Kidney tubule cell (primary cell): ENCODE measurements at regions not wholly inside any gene's neighbourhood (a gene's known extent, or its start where the extent isn't known, plus 50 kb on each side); places are given as distances from the start of the nearest gene placed in this dataset.

Experiments used
- DNase-seq: peaks from one replicate; pipeline ENCODE4 v3.0.0-alpha.2; 2018; ENCODE audit warnings: low spot score

DNA sequence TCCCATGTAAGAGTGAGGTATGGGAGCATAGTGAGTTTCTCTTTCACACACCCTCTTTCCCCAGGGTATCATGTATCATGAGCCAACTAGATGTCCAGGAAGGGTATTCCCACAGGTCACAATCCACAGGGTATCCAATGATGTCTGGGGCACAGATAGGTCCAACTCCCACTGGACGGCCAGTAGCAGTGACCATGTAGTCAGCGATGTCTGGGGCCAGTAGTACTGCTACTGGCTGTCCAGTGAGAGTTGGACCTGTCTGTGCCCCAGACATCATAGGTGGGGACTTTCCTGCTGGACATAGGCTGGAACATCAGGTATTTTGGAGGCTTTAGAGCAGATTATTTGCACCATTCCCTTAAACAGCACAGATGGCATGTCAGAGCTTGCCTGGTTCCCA lies 352.6 kb upstream of the SGCD start:
- DNase-seq, result no peak

DNA sequence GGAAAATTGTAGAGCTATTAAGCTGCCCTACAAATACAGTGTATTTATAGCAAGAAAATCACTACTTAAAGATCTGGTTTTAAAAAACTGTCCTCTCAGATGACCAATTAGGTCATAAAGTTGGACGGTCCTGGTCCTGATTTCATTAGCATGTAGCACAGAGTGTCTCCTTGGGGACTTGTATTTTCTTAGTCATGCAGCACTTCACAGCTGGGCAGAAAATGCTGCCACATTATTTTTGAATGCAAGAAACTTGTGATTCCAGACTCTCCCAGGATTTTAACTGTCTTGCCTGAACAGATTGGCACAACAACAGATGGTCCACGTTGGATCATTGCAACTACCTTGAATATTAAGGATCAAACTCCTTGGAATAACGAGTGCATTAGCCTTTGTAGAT lies 348.1 kb upstream of the SGCD start:
- DNase-seq, result no peak

DNA sequence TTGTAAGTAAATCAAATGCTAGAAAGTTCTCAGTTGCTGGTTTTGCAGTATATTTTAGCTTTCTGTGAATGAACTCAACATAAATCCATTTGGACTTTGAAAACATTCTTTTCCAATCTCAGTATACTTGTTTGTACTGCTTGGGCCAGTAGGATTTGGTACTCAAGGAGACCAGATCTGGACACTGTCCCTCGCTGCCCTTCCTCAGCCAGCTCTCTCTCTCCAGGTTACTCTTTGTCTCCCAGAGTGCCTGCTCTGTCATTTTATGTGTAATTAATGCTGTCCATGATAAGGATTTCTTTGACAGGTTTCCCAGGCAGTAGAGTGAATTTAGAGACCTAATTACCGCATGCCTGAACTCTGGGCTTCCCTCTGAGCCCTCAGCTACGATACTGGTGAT lies 344.6 kb upstream of the SGCD start:
- no peak for DNase-seq

DNA sequence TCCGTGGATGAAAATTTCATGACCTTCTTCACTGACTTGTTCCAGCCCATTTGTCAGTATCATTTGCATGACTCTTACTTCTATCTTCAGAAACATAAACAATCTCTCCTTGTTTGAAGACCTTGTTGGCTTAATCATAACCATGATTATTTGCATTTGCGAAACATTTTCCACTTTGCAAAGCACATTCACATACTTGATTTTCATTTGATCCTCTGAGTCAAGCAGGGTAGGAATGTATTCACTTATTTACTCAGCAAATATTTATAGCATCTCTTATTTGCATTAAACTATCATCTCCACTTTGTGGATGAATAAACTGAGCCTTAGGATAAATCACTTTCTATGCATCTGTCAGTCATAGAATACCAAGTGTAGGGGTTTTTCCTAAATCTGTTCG lies 343.0 kb upstream of the SGCD start:
- DNase-seq, result no peak

DNA sequence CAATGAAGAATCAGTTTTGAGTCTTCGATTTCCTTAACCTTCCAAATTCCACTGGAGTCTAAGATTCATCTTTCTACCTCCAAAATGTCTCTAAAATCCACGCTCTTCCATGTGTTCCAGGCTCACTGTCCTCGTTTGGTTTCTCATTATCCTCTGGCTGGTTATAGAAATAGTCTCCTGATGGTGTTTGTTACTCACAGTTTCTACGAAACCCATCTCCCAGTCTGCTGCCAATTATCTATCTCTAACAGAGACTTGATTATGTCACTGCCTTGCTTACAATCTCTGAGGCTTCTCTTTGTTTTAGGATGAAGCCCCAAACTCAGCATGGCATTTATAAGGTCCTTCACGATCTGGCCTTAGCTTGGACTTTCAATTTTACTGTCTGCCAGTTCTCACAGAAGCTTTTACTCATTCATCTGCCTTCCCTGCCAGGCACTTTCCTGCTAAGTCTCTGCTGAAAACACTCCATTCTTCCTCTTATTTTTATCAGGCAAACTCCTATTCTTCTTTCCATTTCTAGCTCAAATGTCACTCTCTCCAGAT lies 339.6 kb upstream of the SGCD start:
- no peak for DNase-seq

DNA sequence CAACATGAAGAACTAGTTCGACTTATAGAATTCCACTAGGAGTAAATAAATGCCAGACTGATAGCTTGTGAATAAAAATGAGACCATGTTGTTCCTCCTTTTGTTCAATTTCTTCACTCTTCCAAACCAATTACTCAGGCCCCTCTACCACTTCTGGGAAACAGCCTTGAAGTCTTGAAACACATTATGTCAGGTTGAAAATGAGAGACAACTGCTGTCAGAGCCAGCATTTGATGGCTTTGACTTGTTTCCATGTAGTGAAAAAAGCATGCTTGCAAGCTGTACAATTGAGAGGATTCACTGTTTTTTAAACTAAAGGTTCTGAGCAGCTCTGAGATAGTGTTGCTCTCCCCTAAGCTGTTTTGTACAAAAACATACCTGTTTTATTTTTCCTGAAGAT lies 337.1 kb upstream of the SGCD start:
- DNase-seq, result no peak

DNA sequence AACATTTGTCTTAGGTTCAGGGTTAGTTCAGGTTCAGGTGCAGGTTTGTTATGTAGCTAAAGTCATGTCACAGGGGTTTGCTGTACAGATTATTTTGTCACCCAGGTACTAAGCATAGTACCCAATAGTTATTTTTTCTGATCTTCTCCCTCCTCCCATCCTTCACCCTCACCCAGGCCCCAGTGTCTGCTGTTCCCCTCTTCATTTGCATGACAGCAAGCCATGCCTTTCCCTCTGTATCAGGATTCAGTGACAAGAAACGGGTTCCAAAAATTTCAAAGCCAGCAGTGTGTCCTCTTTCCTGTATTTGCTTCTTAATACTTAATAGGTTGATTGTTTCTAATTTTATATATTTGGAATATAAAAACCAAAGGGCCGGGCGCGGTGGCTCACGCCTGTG lies 330.8 kb upstream of the SGCD start:
- no peak for DNase-seq

DNA sequence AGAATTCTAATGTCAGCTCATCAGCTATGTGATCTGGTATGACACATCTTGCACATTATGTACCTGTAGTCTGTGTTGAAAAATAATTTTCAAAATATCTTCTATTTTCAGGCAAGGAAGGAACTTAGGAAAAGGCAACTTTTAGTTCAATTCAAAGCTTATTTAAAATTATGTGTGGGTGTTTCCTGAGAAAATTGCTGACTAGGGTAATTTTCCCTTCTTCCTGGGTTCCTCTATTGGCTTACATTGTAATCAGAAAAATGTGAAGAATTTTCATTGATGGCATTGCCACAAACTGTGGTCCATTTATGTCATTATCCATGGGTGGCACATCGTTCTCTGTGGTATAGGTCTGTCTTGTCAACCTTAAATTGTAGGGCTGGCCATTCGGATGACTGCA lies 328.7 kb upstream of the SGCD start:
- no peak for DNase-seq

DNA sequence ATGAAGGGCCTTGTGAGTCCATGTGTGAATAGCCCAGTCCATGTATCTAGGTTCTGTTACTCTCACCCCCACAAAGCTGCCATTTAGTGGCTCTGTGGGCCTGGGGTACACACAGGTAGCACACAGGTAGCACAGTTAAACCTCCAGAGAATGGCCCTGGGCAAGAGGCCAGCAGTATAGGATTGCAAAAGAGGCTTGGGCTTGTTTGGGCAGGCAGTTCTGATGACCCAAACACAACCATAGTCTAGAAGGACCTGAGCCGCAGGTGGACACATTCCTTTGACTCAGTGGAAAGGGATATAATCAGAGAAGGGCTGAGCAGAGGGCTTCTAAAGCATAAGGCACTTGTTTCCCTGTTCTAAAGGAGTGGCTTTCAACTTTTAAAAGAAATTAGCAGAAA lies 326.8 kb upstream of the SGCD start:
- no peak for DNase-seq

DNA sequence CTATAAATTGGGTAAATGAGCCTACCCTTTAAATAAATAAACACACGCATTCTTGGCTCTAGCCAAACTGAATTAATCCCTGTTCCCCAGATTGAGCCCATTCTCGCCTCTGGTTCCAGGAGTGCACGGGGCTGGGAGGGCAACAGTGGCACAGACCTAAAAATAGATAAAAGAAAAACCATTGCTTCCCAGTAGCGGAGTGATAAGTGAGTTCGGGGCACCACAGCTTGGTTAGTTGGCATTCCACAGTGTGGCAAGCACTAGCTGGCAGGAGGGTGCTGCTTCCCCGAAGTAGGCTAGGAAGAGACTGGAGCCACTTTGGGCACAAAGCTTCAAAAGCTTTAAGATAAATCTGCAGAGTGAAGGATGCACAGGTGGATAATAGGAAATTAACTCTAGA lies 322.2 kb upstream of the SGCD start:
- DNase-seq, result no peak

DNA sequence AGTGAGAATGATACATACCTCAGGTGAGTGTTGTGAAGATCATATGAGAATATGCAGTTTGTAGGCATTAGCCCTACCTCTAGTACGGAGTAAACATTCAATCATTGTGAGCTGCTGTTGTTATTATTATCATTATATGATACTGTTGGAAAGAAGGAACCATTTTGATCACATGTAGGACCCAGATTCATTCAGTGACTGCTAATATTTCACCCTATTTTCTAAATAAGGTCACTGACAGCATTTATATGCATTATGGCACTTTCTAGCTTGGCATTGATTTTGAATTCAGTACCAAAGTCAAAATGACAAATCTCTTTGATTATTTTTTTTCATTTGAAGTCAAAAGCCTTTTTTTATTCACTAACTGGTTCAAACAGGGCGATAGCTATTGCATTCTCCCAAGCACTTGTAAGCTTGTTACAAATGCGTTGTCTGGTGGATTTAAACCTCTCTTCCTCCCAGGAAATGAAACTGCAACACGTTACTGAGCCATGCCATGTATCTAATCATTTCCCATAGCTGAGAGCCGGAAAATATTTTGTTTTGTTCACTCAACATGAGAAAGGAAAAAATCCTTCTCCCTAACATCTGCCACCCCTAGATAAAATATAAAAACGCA lies 320.8 kb upstream of the SGCD start:
- no peak for DNase-seq

DNA sequence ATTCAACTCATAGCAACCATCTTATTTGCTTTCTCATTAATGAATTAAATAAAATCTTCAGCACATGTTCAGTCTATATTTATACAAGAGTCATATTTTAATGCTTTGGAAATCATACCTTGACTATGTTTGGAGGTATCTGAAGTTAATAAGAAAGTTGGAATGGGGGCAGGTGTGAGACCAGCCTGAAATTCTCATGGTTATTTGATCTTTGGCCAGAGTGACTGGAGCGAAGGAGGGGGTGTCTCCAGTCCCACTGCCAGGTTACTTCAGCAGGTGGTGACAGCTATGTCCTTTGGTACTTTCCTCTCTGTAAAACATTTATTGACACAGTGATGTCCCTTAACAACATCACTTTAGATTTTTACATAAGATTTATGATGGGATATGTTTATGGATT lies 318.1 kb upstream of the SGCD start:
- DNase-seq, result no peak

DNA sequence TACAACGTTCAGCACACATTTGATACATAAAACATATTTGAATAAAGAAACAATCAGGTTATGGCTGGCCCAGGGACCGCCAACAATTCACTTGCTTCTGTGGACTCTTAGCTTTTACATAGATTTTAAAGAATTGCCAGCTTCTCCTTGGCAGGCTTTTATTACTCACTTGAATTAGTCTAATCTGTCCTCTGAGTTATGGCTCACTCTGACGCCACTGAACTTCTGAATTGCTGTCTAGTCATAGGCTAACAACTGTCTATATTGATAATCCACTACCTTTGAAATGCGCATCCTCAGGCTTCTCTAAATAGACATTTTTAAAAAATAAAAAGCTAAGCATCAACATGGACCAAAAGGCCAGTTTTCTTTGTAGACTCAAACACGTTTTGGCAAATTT lies 317.4 kb upstream of the SGCD start:
- no peak for DNase-seq

DNA sequence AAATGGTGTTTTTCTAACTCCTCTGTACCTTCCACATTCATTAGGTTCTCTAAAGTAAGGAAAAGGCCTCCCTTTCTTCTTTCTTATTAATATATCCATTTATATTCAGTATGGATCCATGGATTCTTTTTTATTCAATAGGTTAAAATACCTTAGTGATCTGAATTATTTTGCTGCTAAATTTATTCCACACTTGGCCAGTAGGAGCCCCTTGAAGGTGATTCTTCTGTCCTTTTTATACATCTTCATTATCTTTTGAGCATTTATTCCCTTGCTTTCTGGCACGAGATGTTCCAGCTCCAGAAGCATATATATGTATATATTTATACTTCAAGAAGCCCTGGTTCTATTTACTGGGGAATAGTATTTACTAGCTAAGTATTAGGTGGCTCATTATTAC lies 311.8 kb upstream of the SGCD start:
- no peak for DNase-seq

DNA sequence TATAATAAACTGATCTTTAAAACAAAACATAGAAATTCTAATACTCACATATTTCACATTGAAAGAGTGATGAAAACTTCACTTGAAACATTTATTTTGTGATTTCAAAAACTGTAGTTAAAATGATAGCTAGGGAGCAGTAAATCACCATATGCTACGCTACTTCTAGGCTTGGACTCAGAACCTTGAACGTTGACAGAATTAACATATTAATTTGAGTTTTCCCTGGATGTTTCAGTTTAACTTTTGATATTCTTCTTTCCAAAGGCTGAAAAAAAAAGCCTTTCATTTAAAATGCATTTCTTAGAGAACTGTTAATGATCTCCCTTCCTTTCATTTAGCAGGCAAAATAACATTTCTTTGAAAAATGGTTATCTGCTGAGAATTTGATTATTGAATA lies 307.8 kb upstream of the SGCD start:
- DNase-seq, result no peak

DNA sequence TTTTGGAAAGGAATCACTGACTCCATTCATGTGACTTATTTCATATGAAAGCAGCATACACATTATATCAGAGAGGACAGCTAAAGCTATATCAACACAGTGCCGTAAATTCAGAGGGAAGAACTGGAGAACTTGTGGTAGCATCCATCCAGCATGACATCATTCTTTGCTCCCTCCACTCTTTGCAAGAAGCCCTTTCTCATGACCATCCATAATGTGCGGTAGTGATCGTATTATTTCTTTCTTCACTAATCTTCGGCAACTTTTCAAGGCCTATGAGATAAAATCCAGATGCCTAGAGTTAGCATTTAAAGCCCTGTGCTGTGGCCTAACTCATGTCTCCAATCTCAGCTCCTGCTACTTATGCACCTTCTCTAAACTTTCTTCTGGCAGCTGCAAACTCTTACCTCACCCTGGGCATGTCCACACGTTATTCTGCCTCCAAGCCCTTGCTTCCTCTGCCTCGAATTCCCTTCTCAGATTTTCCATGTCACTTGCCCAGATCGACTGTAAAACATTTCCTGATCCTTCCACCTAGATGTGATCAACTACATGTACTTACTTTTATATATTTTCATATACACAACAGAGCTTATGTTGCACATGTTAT lies 307.3 kb upstream of the SGCD start:
- DNase-seq, result no peak

DNA sequence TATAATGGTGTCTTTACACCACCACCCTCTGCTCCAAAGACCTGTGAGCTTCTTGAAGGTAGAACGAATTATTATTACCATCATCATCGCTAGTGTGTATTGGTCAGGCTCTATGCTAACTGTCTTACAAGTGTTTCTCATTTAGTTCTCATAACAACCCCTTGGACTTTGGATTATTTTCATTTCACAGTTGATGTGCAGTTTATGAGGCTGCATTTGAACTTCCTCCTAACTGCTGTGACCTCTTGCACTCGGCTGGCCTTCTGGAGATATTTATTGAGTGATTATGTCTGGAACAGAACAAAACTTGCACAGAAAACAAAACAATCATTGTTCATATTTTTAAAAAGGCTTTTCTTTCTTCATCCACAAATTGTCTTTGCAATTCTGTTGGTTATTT lies 306.3 kb upstream of the SGCD start:
- no peak for DNase-seq

DNA sequence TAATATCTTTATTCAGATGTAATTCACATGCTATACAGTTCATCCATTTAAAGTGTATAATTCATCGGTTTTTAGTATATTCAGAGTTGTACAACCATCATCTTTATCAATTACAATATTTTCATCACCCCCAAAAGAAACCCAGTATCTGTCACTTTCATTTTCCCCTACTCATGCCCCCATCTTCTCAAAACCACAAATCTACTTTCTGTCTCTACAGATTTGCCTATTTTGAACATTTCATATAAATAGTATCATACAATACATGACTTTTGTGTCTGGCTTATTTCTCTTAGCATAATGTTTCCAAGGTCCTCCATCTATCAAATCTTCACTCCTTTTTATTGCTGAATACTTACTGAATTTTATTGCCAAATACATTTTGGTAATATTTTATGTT lies 305.1 kb upstream of the SGCD start:
- DNase-seq, result no peak

DNA sequence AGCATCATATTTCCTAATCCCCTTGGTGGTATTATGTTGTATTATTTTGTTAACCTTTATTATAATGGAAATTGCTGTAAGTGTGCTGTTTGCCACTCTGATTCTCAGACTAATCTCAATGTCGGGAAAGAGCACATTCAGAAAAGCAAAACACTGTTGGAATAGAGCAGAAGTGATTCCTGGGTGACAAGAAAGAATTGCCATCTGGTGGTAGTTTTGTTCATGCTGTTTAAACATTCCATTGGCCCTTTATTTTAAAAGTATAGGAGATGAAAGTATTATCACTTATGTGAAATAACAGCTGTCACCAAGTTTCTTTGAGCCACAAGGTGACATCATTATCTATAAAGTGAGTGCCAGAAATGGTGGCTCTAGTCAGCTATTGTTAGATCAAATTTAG lies 301.3 kb upstream of the SGCD start:
- no peak for DNase-seq

DNA sequence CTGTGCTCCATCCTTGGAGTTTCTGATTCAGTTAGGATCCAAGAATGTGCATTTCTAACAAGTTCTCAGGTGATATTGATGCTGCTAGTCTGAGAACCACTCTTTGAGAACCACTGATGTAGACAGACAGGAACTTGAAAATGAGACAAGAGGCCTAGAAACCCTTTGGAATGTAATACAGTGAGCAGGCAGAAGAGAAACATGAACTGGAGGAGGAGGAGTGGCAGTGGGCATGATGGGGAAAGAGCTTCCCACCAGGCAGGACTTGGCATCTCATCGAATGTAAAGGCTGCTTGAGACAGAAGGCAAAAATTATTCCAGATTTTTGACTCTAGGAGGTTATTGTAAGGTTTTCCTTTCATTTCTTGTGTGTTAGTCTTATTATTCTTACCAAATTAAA lies 295.8 kb upstream of the SGCD start:
- no peak for DNase-seq

DNA sequence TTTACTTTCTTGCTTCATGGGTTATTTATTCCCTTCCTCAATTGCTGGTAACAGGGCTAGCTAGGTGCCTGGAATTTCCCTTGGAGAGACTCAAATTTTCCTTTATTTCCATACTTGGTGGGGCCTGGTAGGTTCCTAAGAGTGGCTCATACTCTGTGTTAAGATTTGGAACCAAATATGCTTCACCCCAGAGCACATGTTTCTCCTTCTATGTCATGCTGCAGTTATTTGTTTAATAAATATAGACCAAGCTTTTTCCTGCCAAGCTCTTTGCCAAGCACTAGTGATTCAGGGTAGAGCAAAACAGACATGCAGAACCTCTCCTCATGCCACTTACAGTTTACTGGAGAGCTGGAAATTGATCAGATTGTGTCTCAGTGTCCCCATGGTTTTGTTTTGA lies 290.3 kb upstream of the SGCD start:
- DNase-seq, result peak; percentile 9

DNA sequence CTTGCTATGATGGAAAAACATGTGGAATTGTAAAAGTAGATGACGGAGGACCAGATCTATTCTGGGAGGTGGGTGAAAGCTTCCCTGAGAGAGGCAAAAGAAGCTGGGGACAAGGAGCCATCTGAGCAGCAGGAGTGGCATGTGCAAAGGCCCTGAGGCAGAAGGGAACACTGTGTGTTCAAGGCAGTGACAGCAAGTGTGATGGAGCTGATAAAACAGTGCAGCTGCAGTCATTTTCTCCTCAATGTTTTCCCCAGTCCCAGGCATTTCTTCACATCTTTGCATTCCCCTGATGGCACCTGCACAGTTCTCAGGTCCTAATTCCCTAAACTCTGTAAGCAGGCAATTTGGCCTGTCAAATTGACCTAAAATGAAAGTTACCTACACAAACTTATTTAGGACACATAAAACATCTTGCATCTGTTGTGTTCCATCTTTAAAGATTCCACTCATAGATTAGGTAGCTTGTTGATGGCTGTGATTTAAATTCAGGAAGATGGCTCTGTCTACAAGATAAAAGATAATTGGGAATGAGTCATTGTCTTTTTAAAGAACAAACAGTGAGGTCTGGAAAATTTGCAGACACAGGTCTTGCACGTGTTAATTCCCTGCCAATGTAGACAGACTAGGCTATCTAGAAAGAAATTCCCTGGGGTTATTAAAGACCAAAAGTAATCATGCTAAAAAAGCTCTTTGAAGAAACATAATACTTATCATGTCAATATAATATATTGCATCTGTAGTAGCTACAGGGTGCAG lies 289.6 kb upstream of the SGCD start:
- no peak for DNase-seq

DNA sequence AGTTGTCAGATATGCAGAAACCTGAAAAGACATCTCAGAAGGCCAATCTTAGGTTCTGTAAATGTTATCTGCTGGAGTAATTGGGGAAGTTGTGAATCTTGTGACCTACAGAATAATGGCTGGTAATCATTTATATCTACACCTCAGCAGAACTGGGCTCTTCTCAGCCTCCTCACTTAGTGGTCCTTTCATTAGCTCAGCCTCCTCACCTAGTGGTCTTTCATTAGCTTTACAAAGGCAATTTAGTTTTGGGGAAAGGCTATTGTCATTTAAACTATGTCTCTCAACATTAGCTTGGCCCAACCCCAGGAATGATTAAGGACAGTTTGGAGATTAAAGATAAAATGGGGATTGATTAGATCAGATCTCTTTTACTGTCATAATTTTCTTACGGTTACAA lies 284.2 kb upstream of the SGCD start:
- DNase-seq, result no peak

DNA sequence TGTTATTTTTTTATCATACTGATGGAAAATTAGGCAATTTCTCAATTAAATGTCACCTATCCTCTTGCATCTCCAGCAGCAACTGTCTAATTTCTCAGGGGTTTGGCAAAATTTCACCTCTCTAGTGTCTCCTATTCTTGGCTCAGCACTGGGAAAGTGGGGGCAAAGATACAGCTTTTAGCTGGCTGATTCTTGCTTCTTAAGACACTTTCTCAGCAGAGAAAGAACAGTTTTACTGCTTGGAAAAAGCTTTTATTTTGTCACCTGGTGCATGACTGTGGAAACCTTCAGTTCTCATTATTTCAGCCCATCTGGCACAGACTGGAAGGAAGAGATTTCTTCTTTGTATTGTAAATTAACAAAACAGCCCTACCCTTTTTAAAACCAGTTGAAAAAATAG lies 283.6 kb upstream of the SGCD start:
- no peak for DNase-seq
